ENCODE measurements at regions not wholly inside any gene's neighbourhood (a gene's known extent, or its start where the extent isn't known, plus 50 kb on each side); places are given as distances from the start of the nearest gene placed in this dataset.

DNA sequence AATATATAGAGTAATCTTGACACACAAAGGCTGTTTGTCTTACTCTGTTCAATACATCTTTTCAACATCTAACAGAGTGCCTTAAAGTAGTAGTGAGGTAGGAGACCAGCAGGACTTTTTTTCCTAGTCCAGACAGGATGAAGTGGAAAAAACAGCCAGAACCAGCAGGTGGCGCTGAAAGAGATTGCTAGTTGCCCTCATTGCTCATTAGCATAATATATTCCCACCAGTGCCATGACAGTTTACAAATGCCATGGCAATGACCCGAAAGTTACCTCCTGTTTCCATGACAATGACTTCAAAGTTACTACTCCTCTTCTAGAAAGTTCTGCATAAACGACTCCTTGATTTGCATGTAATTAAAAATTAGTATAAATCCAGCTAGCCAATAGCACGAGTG lies 387.4 kb downstream of the ACTL7B start:
- peaks cover 43% of the 10 kb centered on the region for H3K4me1 ChIP-seq (ENCODE audit: insufficient read depth, low read length)
- no peak for TF ChIP-seq GTF3A (CRISPR knock-in tag; conservative IDR thresholded peaks at IDR 0.05)
- 0 out of 2 replicates have a peak, but pooled peaks have one; percentile 9 for TF ChIP-seq STAG1 (CRISPR knock-in tag; IDR thresholded peaks at IDR 0.05)
- TF ChIP-seq, protein P1, sequence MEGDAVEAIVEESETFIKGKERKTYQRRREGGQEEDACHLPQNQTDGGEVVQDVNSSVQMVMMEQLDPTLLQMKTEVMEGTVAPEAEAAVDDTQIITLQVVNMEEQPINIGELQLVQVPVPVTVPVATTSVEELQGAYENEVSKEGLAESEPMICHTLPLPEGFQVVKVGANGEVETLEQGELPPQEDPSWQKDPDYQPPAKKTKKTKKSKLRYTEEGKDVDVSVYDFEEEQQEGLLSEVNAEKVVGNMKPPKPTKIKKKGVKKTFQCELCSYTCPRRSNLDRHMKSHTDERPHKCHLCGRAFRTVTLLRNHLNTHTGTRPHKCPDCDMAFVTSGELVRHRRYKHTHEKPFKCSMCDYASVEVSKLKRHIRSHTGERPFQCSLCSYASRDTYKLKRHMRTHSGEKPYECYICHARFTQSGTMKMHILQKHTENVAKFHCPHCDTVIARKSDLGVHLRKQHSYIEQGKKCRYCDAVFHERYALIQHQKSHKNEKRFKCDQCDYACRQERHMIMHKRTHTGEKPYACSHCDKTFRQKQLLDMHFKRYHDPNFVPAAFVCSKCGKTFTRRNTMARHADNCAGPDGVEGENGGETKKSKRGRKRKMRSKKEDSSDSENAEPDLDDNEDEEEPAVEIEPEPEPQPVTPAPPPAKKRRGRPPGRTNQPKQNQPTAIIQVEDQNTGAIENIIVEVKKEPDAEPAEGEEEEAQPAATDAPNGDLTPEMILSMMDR (CRISPR knock-in tag; IDR thresholded peaks at IDR 0.05) = 0 out of 2 replicates have a peak, but pooled peaks have one; percentile 25
- no peak for TF ChIP-seq CENPX (CRISPR knock-in tag; IDR thresholded peaks at IDR 0.05)
- TF ChIP-seq JUNB (CRISPR knock-in tag; IDR thresholded peaks at IDR 0.05; ENCODE audit: borderline replicate concordance) = no peak
- no peak overlapping the region for H2AFZ ChIP-seq (ENCODE audit: low read length)
- no peaks in the 10 kb centered on the region for H3K79me2 ChIP-seq (ENCODE audit: insufficient read depth, low read length)
- in situ Hi-C loops (cut with HindIII; ENCODE audit: extremely low pct_ligation_motif_present, low pct_unique_long_range_greater_than_20kb) = no loop called here
- intact Hi-C loops (cut with micrococcal nuclease; ENCODE audit: unreplicated experiment) = no loop called here
- POLR2A ChIA-PET = interaction anchor here (0.9 to 1.8 kb wide), 2 partner anchors 23 to 25 kb away, joined by 3 to 11 read pairs; no protein-coding TSS in a partner anchor
- CTCF ChIA-PET (ENCODE audit: low intra/inter-chr PET ratio, low total read pairs) = no interaction called here
- ATAC-seq = peak; percentile 49
- H4K20me1 ChIP-seq (ENCODE audit: insufficient read depth, low read length) = no peaks in the 10 kb centered on the region
- no peaks in the 10 kb centered on the region for H3K9me3 ChIP-seq (ENCODE audit: low read length)
- 52% methylated on average over 4 of the region's 4 CpGs for WGBS (ENCODE audit: low lambda C conversion rate)
- H3K27me3 ChIP-seq (ENCODE audit: control insufficient read depth in 1 of 2, insufficient read depth in 2 of 2, low read length in 2 of 2) = 0 out of 5 replicates have a peak, but pooled peaks cover 0 to 3% of the 10 kb centered on the region in 2 experiments
- H3K27ac ChIP-seq (ENCODE audit: extremely low read length, insufficient read depth, low read length) = no peak overlapping the region
- H3K9ac ChIP-seq (ENCODE audit: insufficient read depth, low read depth, low read length) = no peak overlapping the region
- BruUV-seq (replicated peaks) = no TSS peak
- peak overlapping the region; percentile 40 for H3K4me2 ChIP-seq (ENCODE audit: low read depth, low read length)
- H3K4me3 ChIP-seq (replicated peaks in 1 of 3; ENCODE audit: insufficient read depth in 1 of 3, low read depth in 2 of 3, low read length in 3 of 3) = no peak overlapping the region
- H3K36me3 ChIP-seq (replicated peaks in 1 of 2; ENCODE audit: control insufficient read depth in 1 of 2, insufficient read depth in 2 of 2, low read length in 2 of 2) = no peaks in the 10 kb centered on the region
- DNase-seq (ENCODE audit: low spot score) = no peak
- no peak for FAIRE-seq

DNA sequence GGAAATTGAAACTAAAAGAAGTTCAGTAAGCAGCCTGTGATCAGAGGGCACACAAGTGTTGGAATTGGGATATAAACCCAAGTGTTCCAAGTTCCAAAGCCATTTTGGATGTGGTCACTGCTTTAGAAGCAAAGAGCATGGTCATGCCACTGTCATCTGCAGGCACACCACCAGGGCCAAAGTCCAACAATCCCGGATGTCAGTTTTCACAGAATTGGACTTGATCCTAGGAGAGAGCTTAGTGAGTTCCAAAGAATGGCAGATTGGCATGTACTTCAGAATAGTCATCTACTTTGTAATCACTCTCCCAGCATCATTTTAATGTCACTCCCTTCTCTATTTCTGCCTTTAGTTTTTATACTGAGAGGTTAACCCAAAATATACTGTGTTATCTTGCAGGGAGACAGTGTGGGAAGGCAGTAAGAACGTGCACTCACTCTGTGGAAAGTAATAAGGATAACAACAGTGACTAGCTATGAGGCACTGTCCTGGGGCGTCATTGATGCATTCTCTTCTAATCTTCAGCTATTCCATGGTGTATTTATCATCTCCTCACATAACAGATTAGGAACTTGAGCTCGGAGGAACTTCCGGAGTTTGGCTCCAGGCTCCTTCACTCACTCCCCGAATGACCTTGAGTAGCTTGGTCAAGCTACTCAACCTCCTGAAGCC lies 388.0 kb downstream of the ACTL7B start:
- intact Hi-C loops (cut with micrococcal nuclease; ENCODE audit: unreplicated experiment) (loop anchor here (2.0 kb wide), 1 partner anchor 23 kb away; no protein-coding TSS in a partner anchor), in situ Hi-C loops (cut with HindIII; ENCODE audit: extremely low pct_ligation_motif_present, low pct_unique_long_range_greater_than_20kb) (no loop called here)
- POLR2A ChIA-PET = interaction anchor here (0.9 to 1.8 kb wide), 2 partner anchors 23 to 25 kb away, joined by 3 to 11 read pairs; no protein-coding TSS in a partner anchor
- BruUV-seq (replicated peaks) = no TSS peak
- CTCF ChIA-PET (ENCODE audit: low intra/inter-chr PET ratio, low total read pairs) = no interaction called here
- DNase-seq (ENCODE audit: low spot score) = peak; percentile 87
- H3K4me1 ChIP-seq (ENCODE audit: insufficient read depth, low read length) = peaks cover 37% of the 10 kb centered on the region
- peak; percentile 96 for ATAC-seq
- no peaks in the 10 kb centered on the region for H4K20me1 ChIP-seq (ENCODE audit: insufficient read depth, low read length)
- no peaks in the 10 kb centered on the region for H3K9me3 ChIP-seq (ENCODE audit: low read length)
- peak overlapping the region in 1 of 3 experiments; percentile 17; a peak in 1 of 6 replicates for H3K4me3 ChIP-seq (replicated peaks in 1 of 3; ENCODE audit: insufficient read depth in 1 of 3, low read depth in 2 of 3, low read length in 3 of 3)
- H3K9ac ChIP-seq (ENCODE audit: insufficient read depth, low read depth, low read length) = no peak overlapping the region
- H2AFZ ChIP-seq (ENCODE audit: low read length) = peak overlapping the region; percentile 18
- no peaks in the 10 kb centered on the region for H3K79me2 ChIP-seq (ENCODE audit: insufficient read depth, low read length)
- peak overlapping the region; percentile 40 for H3K4me2 ChIP-seq (ENCODE audit: low read depth, low read length)
- WGBS (ENCODE audit: low lambda C conversion rate) = 76% methylated on average over 5 of the region's 6 CpGs
- no peaks in the 10 kb centered on the region for H3K27me3 ChIP-seq (ENCODE audit: control insufficient read depth in 1 of 2, insufficient read depth in 2 of 2, low read length in 2 of 2)
- no peaks in the 10 kb centered on the region for H3K36me3 ChIP-seq (replicated peaks in 1 of 2; ENCODE audit: control insufficient read depth in 1 of 2, insufficient read depth in 2 of 2, low read length in 2 of 2)
- peak overlapping the region; percentile 33 for H3K27ac ChIP-seq (ENCODE audit: extremely low read length, insufficient read depth, low read length)
- FAIRE-seq = peak; percentile 66
- TF ChIP-seq PRMT3 (CRISPR knock-in tag; IDR thresholded peaks at IDR 0.05; ENCODE audit: borderline replicate concordance, low read depth) (no peak), ZBTB42 (CRISPR knock-in tag; IDR thresholded peaks at IDR 0.05) (no peak), CCDC6 (CRISPR knock-in tag; IDR thresholded peaks at IDR 0.05) (no peak), ZNF30 (CRISPR knock-in tag; IDR thresholded peaks at IDR 0.05) (no peak), GABPA (IDR thresholded peaks at IDR 0.05; ENCODE audit: low read depth, low read length) (no peak), GABPA (CRISPR knock-in tag; IDR thresholded peaks at IDR 0.05; ENCODE audit: low read depth) (peak; percentile 32; the same call in 1 of the 2 replicates)
- TF ChIP-seq, protein P2, sequence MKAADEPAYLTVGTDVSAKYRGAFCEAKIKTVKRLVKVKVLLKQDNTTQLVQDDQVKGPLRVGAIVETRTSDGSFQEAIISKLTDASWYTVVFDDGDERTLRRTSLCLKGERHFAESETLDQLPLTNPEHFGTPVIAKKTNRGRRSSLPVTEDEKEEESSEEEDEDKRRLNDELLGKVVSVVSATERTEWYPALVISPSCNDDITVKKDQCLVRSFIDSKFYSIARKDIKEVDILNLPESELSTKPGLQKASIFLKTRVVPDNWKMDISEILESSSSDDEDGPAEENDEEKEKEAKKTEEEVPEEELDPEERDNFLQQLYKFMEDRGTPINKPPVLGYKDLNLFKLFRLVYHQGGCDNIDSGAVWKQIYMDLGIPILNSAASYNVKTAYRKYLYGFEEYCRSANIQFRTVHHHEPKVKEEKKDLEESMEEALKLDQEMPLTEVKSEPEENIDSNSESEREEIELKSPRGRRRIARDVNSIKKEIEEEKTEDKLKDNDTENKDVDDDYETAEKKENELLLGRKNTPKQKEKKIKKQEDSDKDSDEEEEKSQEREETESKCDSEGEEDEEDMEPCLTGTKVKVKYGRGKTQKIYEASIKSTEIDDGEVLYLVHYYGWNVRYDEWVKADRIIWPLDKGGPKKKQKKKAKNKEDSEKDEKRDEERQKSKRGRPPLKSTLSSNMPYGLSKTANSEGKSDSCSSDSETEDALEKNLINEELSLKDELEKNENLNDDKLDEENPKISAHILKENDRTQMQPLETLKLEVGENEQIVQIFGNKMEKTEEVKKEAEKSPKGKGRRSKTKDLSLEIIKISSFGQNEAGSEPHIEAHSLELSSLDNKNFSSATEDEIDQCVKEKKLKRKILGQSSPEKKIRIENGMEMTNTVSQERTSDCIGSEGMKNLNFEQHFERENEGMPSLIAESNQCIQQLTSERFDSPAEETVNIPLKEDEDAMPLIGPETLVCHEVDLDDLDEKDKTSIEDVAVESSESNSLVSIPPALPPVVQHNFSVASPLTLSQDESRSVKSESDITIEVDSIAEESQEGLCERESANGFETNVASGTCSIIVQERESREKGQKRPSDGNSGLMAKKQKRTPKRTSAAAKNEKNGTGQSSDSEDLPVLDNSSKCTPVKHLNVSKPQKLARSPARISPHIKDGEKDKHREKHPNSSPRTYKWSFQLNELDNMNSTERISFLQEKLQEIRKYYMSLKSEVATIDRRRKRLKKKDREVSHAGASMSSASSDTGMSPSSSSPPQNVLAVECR (CRISPR knock-in tag; IDR thresholded peaks at IDR 0.05; ENCODE audit: borderline replicate concordance) = no peak

All from HepG2 (cell line).